Stromal cell of bone marrow (primary cell): ENCODE measurements at regions not wholly inside any gene's neighbourhood (a gene's known extent, or its start where the extent isn't known, plus 50 kb on each side); places are given as distances from the start of the nearest gene placed in this dataset.
"Not testable (repeated sequence)": the region's sequence is repeated elsewhere in the genome, so short reads cannot be mapped to it uniquely, and the experiment has no call there.

Source experiments
- DNase-seq: peaks from one replicate; pipeline ENCODE4 v3.0.0-alpha.2; 2012; ENCODE audit warnings: low read depth

- DNase-seq = peak; percentile 10
These were observed 401.9 kb downstream of the THBS2 start for GRCh38 chr6:168851460-168852375.

- DNase-seq = not testable (repeated sequence)
These were observed 403.5 kb downstream of the THBS2 start for GRCh38 chr6:168850027-168850736.

- no peak for DNase-seq
These were observed 404.2 kb downstream of the THBS2 start for GRCh38 chr6:168849459-168849858.

- DNase-seq = no peak
These were observed 404.8 kb downstream of the THBS2 start for GRCh38 chr6:168848797-168849196.

- DNase-seq = no peak
These were observed 404.0 kb downstream of the SMOC2 start for GRCh38 chr6:168844821-168845609.

GRCh38 chr6:168842632-168843212, 401.7 kb downstream of the SMOC2 start:
- not testable (repeated sequence) for DNase-seq

- DNase-seq = no peak
These were observed 400.8 kb downstream of the SMOC2 start for GRCh38 chr6:168841609-168842278.

- not testable (repeated sequence) for DNase-seq
These were observed 399.9 kb downstream of the SMOC2 start for GRCh38 chr6:168840932-168841331.

- DNase-seq = not testable (repeated sequence)
These were observed 399.3 kb downstream of the SMOC2 start for GRCh38 chr6:168840299-168840698.

GRCh38 chr6:168838037-168838399, 397.0 kb downstream of the SMOC2 start:
- no peak for DNase-seq

GRCh38 chr6:168837254-168838036, 396.5 kb downstream of the SMOC2 start:
- DNase-seq = no peak

GRCh38 chr6:168835991-168836390, 395.0 kb downstream of the SMOC2 start:
- DNase-seq = no peak

- no peak for DNase-seq
These were observed 393.8 kb downstream of the SMOC2 start for GRCh38 chr6:168834801-168835200.

GRCh38 chr6:168834042-168834587, 393.1 kb downstream of the SMOC2 start:
- DNase-seq = no peak

GRCh38 chr6:168828800-168829199, 387.8 kb downstream of the SMOC2 start:
- no peak for DNase-seq

- DNase-seq = no peak
These were observed 387.1 kb downstream of the SMOC2 start for GRCh38 chr6:168828035-168828434.

GRCh38 chr6:168827586-168827871, 386.5 kb downstream of the SMOC2 start:
- no peak for DNase-seq

GRCh38 chr6:168826726-168827585, 386.0 kb downstream of the SMOC2 start:
- no peak for DNase-seq

- DNase-seq = no peak
These were observed 385.1 kb downstream of the SMOC2 start for GRCh38 chr6:168826078-168826390.
